ENCODE measurements at regions not wholly inside any gene's neighbourhood (a gene's known extent, or its start where the extent isn't known, plus 50 kb on each side); places are given as distances from the start of the nearest gene placed in this dataset.

GRCh38 chr3:157819270-157820156 is 286.7 kb downstream of the SHOX2 start:
- no peaks in the 10 kb centered on the region for H3K4me1 ChIP-seq (ENCODE audit: control insufficient read depth, extremely low read depth, insufficient read depth, low read length)
- H2AFZ ChIP-seq (ENCODE audit: control insufficient read depth, low read length): no peak overlapping the region

GRCh38 chr3:157816896-157817295 is 289.3 kb downstream of the SHOX2 start:
- Histone ChIP-seq H3K27ac (ENCODE audit: control insufficient read depth, insufficient read depth, low read length) (no peak overlapping the region), H3K79me2 (ENCODE audit: control insufficient read depth, insufficient read depth, low read length) (no peaks in the 10 kb centered on the region), H3K9me3 (ENCODE audit: control insufficient read depth, low read depth, low read length) (no peaks in the 10 kb centered on the region), H3K27me3 (ENCODE audit: control insufficient read depth, extremely low read depth, insufficient read depth, low read length) (no peaks in the 10 kb centered on the region), H2AFZ (ENCODE audit: control insufficient read depth, low read length) (no peak overlapping the region), H3K36me3 (ENCODE audit: control insufficient read depth in 2 of 2, extremely low read depth in 1 of 2, insufficient read depth in 2 of 2, low read length in 2 of 2) (no peaks in the 10 kb centered on the region), H4K20me1 (ENCODE audit: control insufficient read depth, extremely low read depth, insufficient read depth, low read length) (no peaks in the 10 kb centered on the region), H3K9me1 (ENCODE audit: control insufficient read depth, extremely low read depth, insufficient read depth, low read length) (no peaks in the 10 kb centered on the region), H3K4me3 (ENCODE audit: control insufficient read depth in 2 of 3, extremely low read depth in 1 of 3, insufficient read depth in 2 of 3, low read depth in 1 of 3, low read length in 3 of 3) (no peak overlapping the region), H3K4me1 (ENCODE audit: control insufficient read depth, extremely low read depth, insufficient read depth, low read length) (no peaks in the 10 kb centered on the region), H3K9ac (ENCODE audit: control insufficient read depth, extremely low read depth, insufficient read depth, low read length) (no peak overlapping the region), H3K4me2 (ENCODE audit: control insufficient read depth, extremely low read depth, insufficient read depth, low read depth, low read length) (no peak overlapping the region)
- dilution Hi-C loops (cut with MboI; ENCODE audit: extremely low pct_ligation_motif_present, low sequenced_read_pairs): no loop called here
- DNase-seq (ENCODE audit: low read depth, low spot score) (no peak), FAIRE-seq (no peak)
- TF ChIP-seq EZH2 (IDR thresholded peaks at IDR 0.05; ENCODE audit: low read length): no peak
- TF ChIP-seq CTCF (optimal IDR thresholded peaks at IDR 0.05 in 1 of 3, IDR thresholded peaks at IDR 0.05 in 1 of 3, conservative IDR thresholded peaks at IDR 0.05 in 1 of 3; ENCODE audit: extremely low read depth in 1 of 3, insufficient read depth in 2 of 3, low read length in 3 of 3): no peak

More at GRCh38 chr3:157819270-157820156, 286.7 kb downstream of the SHOX2 start:
- H3K79me2 ChIP-seq (ENCODE audit: control insufficient read depth, insufficient read depth, low read length): no peaks in the 10 kb centered on the region
- no peaks in the 10 kb centered on the region for H3K27me3 ChIP-seq (ENCODE audit: control insufficient read depth, extremely low read depth, insufficient read depth, low read length)
- no peaks in the 10 kb centered on the region for H4K20me1 ChIP-seq (ENCODE audit: control insufficient read depth, extremely low read depth, insufficient read depth, low read length)
- dilution Hi-C loops (cut with MboI; ENCODE audit: extremely low pct_ligation_motif_present, low sequenced_read_pairs): loop anchor here (10.0 kb wide), 1 partner anchor 55 kb away; no protein-coding TSS in a partner anchor
- TF ChIP-seq CTCF (optimal IDR thresholded peaks at IDR 0.05 in 1 of 3, IDR thresholded peaks at IDR 0.05 in 1 of 3, conservative IDR thresholded peaks at IDR 0.05 in 1 of 3; ENCODE audit: extremely low read depth in 1 of 3, insufficient read depth in 2 of 3, low read length in 3 of 3) (no peak), EZH2 (IDR thresholded peaks at IDR 0.05; ENCODE audit: low read length) (no peak)
- FAIRE-seq (no peak), DNase-seq (ENCODE audit: low read depth, low spot score) (no peak)
- no peaks in the 10 kb centered on the region for H3K9me1 ChIP-seq (ENCODE audit: control insufficient read depth, extremely low read depth, insufficient read depth, low read length)
- no peak overlapping the region for H3K4me2 ChIP-seq (ENCODE audit: control insufficient read depth, extremely low read depth, insufficient read depth, low read depth, low read length)
- no peaks in the 10 kb centered on the region for H3K36me3 ChIP-seq (ENCODE audit: control insufficient read depth in 2 of 2, extremely low read depth in 1 of 2, insufficient read depth in 2 of 2, low read length in 2 of 2)
- no peak overlapping the region for H3K27ac ChIP-seq (ENCODE audit: control insufficient read depth, insufficient read depth, low read length)
- no peaks in the 10 kb centered on the region for H3K9me3 ChIP-seq (ENCODE audit: control insufficient read depth, low read depth, low read length)
- no peak overlapping the region for H3K4me3 ChIP-seq (ENCODE audit: control insufficient read depth in 2 of 3, extremely low read depth in 1 of 3, insufficient read depth in 2 of 3, low read depth in 1 of 3, low read length in 3 of 3)
- H3K9ac ChIP-seq (ENCODE audit: control insufficient read depth, extremely low read depth, insufficient read depth, low read length): no peak overlapping the region
